Liver (tissue), 3 donors: ENCODE measurements at regions not wholly inside any gene's neighbourhood (a gene's known extent, or its start where the extent isn't known, plus 50 kb on each side); places are given as distances from the start of the nearest gene placed in this dataset.

ENCODE experiments used
- EGR1 ChIP-seq, 2 donors: IDR thresholded peaks; 2 replicates each; pipeline ENCODE4 v1.6.1; 2016 to 2018; ENCODE audit warnings: antibody characterized with exemption in 2 of 2, low read depth in 2 of 2
- GABPA ChIP-seq, 2 donors: IDR thresholded peaks in 1 of 2; conservative IDR thresholded peaks in 1 of 2; 2 replicates each; pipeline ENCODE4 v1.6.1; 2016; ENCODE audit warnings: antibody characterized with exemption in 2 of 2, mild to moderate bottlenecking in 1 of 2, moderate library complexity in 1 of 2
- JUND ChIP-seq, 2 donors: IDR thresholded peaks; 2 replicates each; pipeline ENCODE4 v1.6.1; 2016; ENCODE audit warnings: antibody characterized with exemption in 2 of 2
- YY1 ChIP-seq: IDR thresholded peaks from 2 replicates; pipeline ENCODE4 v1.6.1; 2016; ENCODE audit warnings: antibody characterized with exemption, mild to moderate bottlenecking
- TF ChIP-seq, protein P1 (sequence below): fragments of 150-350 bp; IDR thresholded peaks from 2 replicates; pipeline ENCODE4 v1.5.1; 2017; ENCODE audit warnings: improper control_type of control experiment, low read depth, low read length; ENCODE audit not compliant: missing input control
- TF ChIP-seq, protein P2 (sequence below): IDR thresholded peaks from 2 replicates; pipeline ENCODE4 v1.6.1; 2016; ENCODE audit warnings: antibody characterized with exemption
- TF ChIP-seq, protein P3 (sequence below): IDR thresholded peaks from 2 replicates; pipeline ENCODE4 v1.6.1; 2016; ENCODE audit warnings: antibody characterized with exemption, mild to moderate bottlenecking
- donor health status: healthy.
- donor health status: healthy.

DNA sequence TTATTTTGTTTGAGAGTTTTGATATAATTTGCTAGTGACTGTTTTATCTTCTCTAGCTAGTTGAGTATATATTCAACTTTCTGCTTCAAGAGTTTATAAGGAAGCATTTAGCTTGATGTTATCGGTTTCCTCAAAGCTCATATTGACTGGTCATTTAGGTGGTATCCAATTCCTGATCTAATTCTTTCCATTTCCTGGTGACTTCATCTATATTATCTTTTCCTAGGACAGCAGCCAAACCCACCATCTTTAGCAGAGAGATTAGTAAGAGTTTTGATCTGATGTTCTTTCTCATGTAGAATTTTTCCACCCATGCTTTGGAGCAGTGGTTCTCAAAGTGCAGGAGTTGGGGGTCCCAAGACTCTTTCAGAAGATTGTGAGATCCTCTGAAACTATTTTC is 148.6 kb upstream of the STT3B start:
- TF ChIP-seq, protein P1, sequence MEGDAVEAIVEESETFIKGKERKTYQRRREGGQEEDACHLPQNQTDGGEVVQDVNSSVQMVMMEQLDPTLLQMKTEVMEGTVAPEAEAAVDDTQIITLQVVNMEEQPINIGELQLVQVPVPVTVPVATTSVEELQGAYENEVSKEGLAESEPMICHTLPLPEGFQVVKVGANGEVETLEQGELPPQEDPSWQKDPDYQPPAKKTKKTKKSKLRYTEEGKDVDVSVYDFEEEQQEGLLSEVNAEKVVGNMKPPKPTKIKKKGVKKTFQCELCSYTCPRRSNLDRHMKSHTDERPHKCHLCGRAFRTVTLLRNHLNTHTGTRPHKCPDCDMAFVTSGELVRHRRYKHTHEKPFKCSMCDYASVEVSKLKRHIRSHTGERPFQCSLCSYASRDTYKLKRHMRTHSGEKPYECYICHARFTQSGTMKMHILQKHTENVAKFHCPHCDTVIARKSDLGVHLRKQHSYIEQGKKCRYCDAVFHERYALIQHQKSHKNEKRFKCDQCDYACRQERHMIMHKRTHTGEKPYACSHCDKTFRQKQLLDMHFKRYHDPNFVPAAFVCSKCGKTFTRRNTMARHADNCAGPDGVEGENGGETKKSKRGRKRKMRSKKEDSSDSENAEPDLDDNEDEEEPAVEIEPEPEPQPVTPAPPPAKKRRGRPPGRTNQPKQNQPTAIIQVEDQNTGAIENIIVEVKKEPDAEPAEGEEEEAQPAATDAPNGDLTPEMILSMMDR, result no peak
- TF ChIP-seq, protein P2, sequence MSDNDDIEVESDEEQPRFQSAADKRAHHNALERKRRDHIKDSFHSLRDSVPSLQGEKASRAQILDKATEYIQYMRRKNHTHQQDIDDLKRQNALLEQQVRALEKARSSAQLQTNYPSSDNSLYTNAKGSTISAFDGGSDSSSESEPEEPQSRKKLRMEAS, result no peak
- TF ChIP-seq JUND (IDR thresholded peaks at IDR 0.05) (no peak), GABPA (IDR thresholded peaks at IDR 0.05 in 1 of 2, conservative IDR thresholded peaks at IDR 0.05 in 1 of 2) (no peak), YY1 (no peak), EGR1 (IDR thresholded peaks at IDR 0.05; ENCODE audit: low read depth in 2 of 2) (no peak)
- TF ChIP-seq, protein P3, sequence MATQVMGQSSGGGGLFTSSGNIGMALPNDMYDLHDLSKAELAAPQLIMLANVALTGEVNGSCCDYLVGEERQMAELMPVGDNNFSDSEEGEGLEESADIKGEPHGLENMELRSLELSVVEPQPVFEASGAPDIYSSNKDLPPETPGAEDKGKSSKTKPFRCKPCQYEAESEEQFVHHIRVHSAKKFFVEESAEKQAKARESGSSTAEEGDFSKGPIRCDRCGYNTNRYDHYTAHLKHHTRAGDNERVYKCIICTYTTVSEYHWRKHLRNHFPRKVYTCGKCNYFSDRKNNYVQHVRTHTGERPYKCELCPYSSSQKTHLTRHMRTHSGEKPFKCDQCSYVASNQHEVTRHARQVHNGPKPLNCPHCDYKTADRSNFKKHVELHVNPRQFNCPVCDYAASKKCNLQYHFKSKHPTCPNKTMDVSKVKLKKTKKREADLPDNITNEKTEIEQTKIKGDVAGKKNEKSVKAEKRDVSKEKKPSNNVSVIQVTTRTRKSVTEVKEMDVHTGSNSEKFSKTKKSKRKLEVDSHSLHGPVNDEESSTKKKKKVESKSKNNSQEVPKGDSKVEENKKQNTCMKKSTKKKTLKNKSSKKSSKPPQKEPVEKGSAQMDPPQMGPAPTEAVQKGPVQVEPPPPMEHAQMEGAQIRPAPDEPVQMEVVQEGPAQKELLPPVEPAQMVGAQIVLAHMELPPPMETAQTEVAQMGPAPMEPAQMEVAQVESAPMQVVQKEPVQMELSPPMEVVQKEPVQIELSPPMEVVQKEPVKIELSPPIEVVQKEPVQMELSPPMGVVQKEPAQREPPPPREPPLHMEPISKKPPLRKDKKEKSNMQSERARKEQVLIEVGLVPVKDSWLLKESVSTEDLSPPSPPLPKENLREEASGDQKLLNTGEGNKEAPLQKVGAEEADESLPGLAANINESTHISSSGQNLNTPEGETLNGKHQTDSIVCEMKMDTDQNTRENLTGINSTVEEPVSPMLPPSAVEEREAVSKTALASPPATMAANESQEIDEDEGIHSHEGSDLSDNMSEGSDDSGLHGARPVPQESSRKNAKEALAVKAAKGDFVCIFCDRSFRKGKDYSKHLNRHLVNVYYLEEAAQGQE, result no peak
